Endodermal cell (in vitro differentiated cells): ENCODE measurements at regions not wholly inside any gene's neighbourhood (a gene's known extent, or its start where the extent isn't known, plus 50 kb on each side); places are given as distances from the start of the nearest gene placed in this dataset.

Experiments
- DNase-seq: peaks from one replicate; pipeline ENCODE4 v3.0.0-alpha.2; 2017
- H3K27ac ChIP-seq: 2 replicates; pipeline ENCODE4 v1.5.1; 2013; ENCODE audit warnings: mild to moderate bottlenecking, low read depth, low read length, moderate library complexity
- H3K27me3 ChIP-seq: 2 replicates; pipeline ENCODE4 v1.6.1; 2013; ENCODE audit warnings: mild to moderate bottlenecking, low read length, moderate library complexity; ENCODE audit not compliant: insufficient read depth, control insufficient read depth, poor library complexity, severe bottlenecking
- H3K36me3 ChIP-seq: 2 replicates; pipeline ENCODE4 v1.7.0; 2013; ENCODE audit warnings: mild to moderate bottlenecking, low read length, moderate library complexity; ENCODE audit not compliant: control insufficient read depth, insufficient read depth
- H3K4me1 ChIP-seq: one replicate; pipeline ENCODE4 v1.7.0; 2013; ENCODE audit warnings: low read length; ENCODE audit not compliant: control insufficient read depth, insufficient read depth
- H3K4me3 ChIP-seq: 2 replicates; pipeline ENCODE4 v1.5.1; 2013; ENCODE audit warnings: mild to moderate bottlenecking, low read length, moderate library complexity
- H3K9ac ChIP-seq: 2 replicates; pipeline ENCODE4 v1.6.1; 2013; ENCODE audit warnings: mild to moderate bottlenecking, low read length, moderate library complexity; ENCODE audit not compliant: poor library complexity, severe bottlenecking; ENCODE audit errors: extremely low read depth
- H3K9me3 ChIP-seq: 2 replicates; pipeline ENCODE4 v1.6.1; 2013; ENCODE audit warnings: mild to moderate bottlenecking, low read length, moderate library complexity; ENCODE audit not compliant: control insufficient read depth
- H3K27ac Mint-ChIP-seq: 2 replicates; pipeline ENCODE4 v1.8.0; 2020; ENCODE audit warnings: mixed read lengths
- H3K27me3 Mint-ChIP-seq: 2 replicates; pipeline ENCODE4 v1.8.0; 2021; ENCODE audit warnings: mild to moderate bottlenecking, mixed read lengths; ENCODE audit not compliant: insufficient read depth
- H3K36me3 Mint-ChIP-seq: 2 replicates; pipeline ENCODE4 v1.8.0; 2020; ENCODE audit warnings: low read depth, mixed read lengths
- H3K4me1 Mint-ChIP-seq: 2 replicates; pipeline ENCODE4 v1.8.0; 2020; ENCODE audit warnings: mixed read lengths
- H3K4me3 Mint-ChIP-seq: 2 replicates; pipeline ENCODE4 v1.8.0; 2020; ENCODE audit warnings: mild to moderate bottlenecking, moderate library complexity, mixed read lengths
- H3K9me3 Mint-ChIP-seq: 2 replicates; pipeline ENCODE4 v1.8.0; 2020; ENCODE audit warnings: mild to moderate bottlenecking, mixed read lengths
- CTCF ChIP-seq: fragments of 200-600 bp; sonication (generic); conservative IDR thresholded peaks from 2 replicates; pipeline ENCODE4 v1.5.0; 2021; ENCODE audit warnings: antibody characterized with exemption, mild to moderate bottlenecking
- WGBS, 2 experiments: methylation state at CpG; one replicate each; pipeline versions ENCODE4 v1.1.5 to v1.1.7; 2013; ENCODE audit warnings: missing lambda C conversion rate in 2 of 2, mixed read lengths in 1 of 2; ENCODE audit not compliant: insufficient coverage in 1 of 2, insufficient read length in 1 of 2; 5-methylcytosine and 5-hydroxymethylcytosine counted together

- no peak for TF ChIP-seq CTCF
- no peaks in the 10 kb centered on the region for H3K9me3 ChIP-seq
- H3K9ac ChIP-seq = no peak overlapping the region
- no peak overlapping the region for H3K27ac ChIP-seq
- H3K36me3 Mint-ChIP-seq = no peaks in the 10 kb centered on the region
- H3K27ac Mint-ChIP-seq = no peak overlapping the region
- no peaks in the 10 kb centered on the region for H3K27me3 ChIP-seq
- DNase-seq = no peak
- WGBS, 2 experiments = 90 to 96% methylated on average over 11 of the region's 11 CpGs
- no peaks in the 10 kb centered on the region for H3K27me3 Mint-ChIP-seq
- no peak overlapping the region for H3K4me3 Mint-ChIP-seq
- H3K9me3 Mint-ChIP-seq = peaks cover 4% of the 10 kb centered on the region
- H3K4me3 ChIP-seq = no peak overlapping the region
- H3K4me1 Mint-ChIP-seq = no peaks in the 10 kb centered on the region
- no peaks in the 10 kb centered on the region for H3K4me1 ChIP-seq
- no peaks in the 10 kb centered on the region for H3K36me3 ChIP-seq
Observed at GRCh38 chr2:192487636-192488035, 292.9 kb upstream of the TMEFF2 start.

GRCh38 chr2:192484903-192485302 lies 290.2 kb upstream of the TMEFF2 start:
- H3K9me3 ChIP-seq = no peaks in the 10 kb centered on the region
- no peak overlapping the region for H3K27ac ChIP-seq
- H3K36me3 ChIP-seq = no peaks in the 10 kb centered on the region
- H3K4me1 ChIP-seq = no peaks in the 10 kb centered on the region
- no peak for DNase-seq
- H3K9ac ChIP-seq = no peak overlapping the region
- no peaks in the 10 kb centered on the region for H3K27me3 Mint-ChIP-seq
- no peaks in the 10 kb centered on the region for H3K36me3 Mint-ChIP-seq
- H3K27me3 ChIP-seq = no peaks in the 10 kb centered on the region
- H3K27ac Mint-ChIP-seq = no peak overlapping the region
- no peak for TF ChIP-seq CTCF
- 95% methylated on average over 1 of the region's 1 CpG; no CpG with 5 or more reads in 1 of the 2 experiments for WGBS, 2 experiments
- H3K4me1 Mint-ChIP-seq = no peaks in the 10 kb centered on the region
- no peak overlapping the region for H3K4me3 ChIP-seq
- H3K4me3 Mint-ChIP-seq = no peak overlapping the region
- peaks cover 4% of the 10 kb centered on the region for H3K9me3 Mint-ChIP-seq

GRCh38 chr2:192480984-192481383 lies 286.3 kb upstream of the TMEFF2 start:
- no peak for TF ChIP-seq CTCF
- Histone ChIP-seq H3K36me3 (no peaks in the 10 kb centered on the region), H3K4me3 (no peak overlapping the region), H3K9ac (no peak overlapping the region), H3K27ac (no peak overlapping the region), H3K9me3 (no peaks in the 10 kb centered on the region), H3K27me3 (no peaks in the 10 kb centered on the region), H3K4me1 (no peaks in the 10 kb centered on the region)
- Mint-ChIP-seq H3K27me3 (no peaks in the 10 kb centered on the region), H3K9me3 (peaks cover 1% of the 10 kb centered on the region), H3K36me3 (no peaks in the 10 kb centered on the region), H3K4me3 (no peak overlapping the region), H3K27ac (no peak overlapping the region), H3K4me1 (no peaks in the 10 kb centered on the region)
- WGBS, 2 experiments = 93 to 100% methylated on average over 2 to 3 of the region's 3 CpGs
- DNase-seq = no peak
